ENCODE measurements at regions not wholly inside any gene's neighbourhood (a gene's known extent, or its start where the extent isn't known, plus 50 kb on each side); places are given as distances from the start of the nearest gene placed in this dataset.
"Not testable (repeated sequence)": the region's sequence is repeated elsewhere in the genome, so short reads cannot be mapped to it uniquely, and the experiment has no call there.

- not testable (repeated sequence) for H3K36me3 ChIP-seq (ENCODE audit: control insufficient read depth, low read depth, low read length); H3K9me3 ChIP-seq (ENCODE audit: control insufficient read depth, low read depth, low read length); H3K27ac ChIP-seq (ENCODE audit: low read length); H3K4me1 ChIP-seq (ENCODE audit: control insufficient read depth, low read depth, low read length); H3K4me3 ChIP-seq (ENCODE audit: low read length); H3K9ac ChIP-seq (ENCODE audit: low read length); H3K27me3 ChIP-seq (ENCODE audit: control insufficient read depth, insufficient read depth, low read length)
These were observed 299.3 kb downstream of the SLC7A11 start for GRCh38 chr4:137942815-137943214.

- H3K27ac ChIP-seq (ENCODE audit: low read length); H3K36me3 ChIP-seq (ENCODE audit: control insufficient read depth, low read depth, low read length); H3K27me3 ChIP-seq (ENCODE audit: control insufficient read depth, insufficient read depth, low read length); H3K9ac ChIP-seq (ENCODE audit: low read length); H3K4me3 ChIP-seq (ENCODE audit: low read length); H3K4me1 ChIP-seq (ENCODE audit: control insufficient read depth, low read depth, low read length); H3K9me3 ChIP-seq (ENCODE audit: control insufficient read depth, low read depth, low read length): not testable (repeated sequence)
These were observed 300.1 kb downstream of the SLC7A11 start for GRCh38 chr4:137942015-137942515.

- Histone ChIP-seq H3K27ac (ENCODE audit: low read length) (no peak overlapping the region), H3K36me3 (ENCODE audit: control insufficient read depth, low read depth, low read length) (no peaks in the 10 kb centered on the region), H3K4me3 (ENCODE audit: low read length) (no peak overlapping the region), H3K4me1 (ENCODE audit: control insufficient read depth, low read depth, low read length) (no peaks in the 10 kb centered on the region), H3K27me3 (ENCODE audit: control insufficient read depth, insufficient read depth, low read length) (no peaks in the 10 kb centered on the region), H3K9me3 (ENCODE audit: control insufficient read depth, low read depth, low read length) (peaks cover under 1% of the 10 kb centered on the region), H3K9ac (ENCODE audit: low read length) (no peak overlapping the region)
These were observed 307.2 kb downstream of the SLC7A11 start for GRCh38 chr4:137934911-137935310.

- H3K4me1 ChIP-seq (ENCODE audit: control insufficient read depth, low read depth, low read length): no peaks in the 10 kb centered on the region
- no peaks in the 10 kb centered on the region for H3K9me3 ChIP-seq (ENCODE audit: control insufficient read depth, low read depth, low read length)
- H3K9ac ChIP-seq (ENCODE audit: low read length): no peak overlapping the region
- H3K4me3 ChIP-seq (ENCODE audit: low read length): no peak overlapping the region
- no peaks in the 10 kb centered on the region for H3K36me3 ChIP-seq (ENCODE audit: control insufficient read depth, low read depth, low read length)
- H3K27ac ChIP-seq (ENCODE audit: low read length): no peak overlapping the region
- no peaks in the 10 kb centered on the region for H3K27me3 ChIP-seq (ENCODE audit: control insufficient read depth, insufficient read depth, low read length)
These were observed 308.1 kb downstream of the SLC7A11 start for GRCh38 chr4:137934046-137934445.

- H3K4me1 ChIP-seq (ENCODE audit: control insufficient read depth, low read depth, low read length): no peaks in the 10 kb centered on the region
- H3K27ac ChIP-seq (ENCODE audit: low read length): no peak overlapping the region
- no peak overlapping the region for H3K9ac ChIP-seq (ENCODE audit: low read length)
- H3K36me3 ChIP-seq (ENCODE audit: control insufficient read depth, low read depth, low read length): no peaks in the 10 kb centered on the region
- no peak overlapping the region for H3K4me3 ChIP-seq (ENCODE audit: low read length)
- no peaks in the 10 kb centered on the region for H3K9me3 ChIP-seq (ENCODE audit: control insufficient read depth, low read depth, low read length)
- no peaks in the 10 kb centered on the region for H3K27me3 ChIP-seq (ENCODE audit: control insufficient read depth, insufficient read depth, low read length)
These were observed 314.2 kb downstream of the SLC7A11 start for GRCh38 chr4:137927972-137928371.

GRCh38 chr4:137923494-137923893 lies 318.7 kb downstream of the SLC7A11 start:
- H3K27ac ChIP-seq (ENCODE audit: low read length): no peak overlapping the region
- H3K4me1 ChIP-seq (ENCODE audit: control insufficient read depth, low read depth, low read length): no peaks in the 10 kb centered on the region

GRCh38 chr4:137922721-137923120 lies 319.4 kb downstream of the SLC7A11 start:
- Histone ChIP-seq H3K9me3 (ENCODE audit: control insufficient read depth, low read depth, low read length) (no peaks in the 10 kb centered on the region), H3K9ac (ENCODE audit: low read length) (no peak overlapping the region), H3K27me3 (ENCODE audit: control insufficient read depth, insufficient read depth, low read length) (no peaks in the 10 kb centered on the region), H3K4me1 (ENCODE audit: control insufficient read depth, low read depth, low read length) (no peaks in the 10 kb centered on the region), H3K27ac (ENCODE audit: low read length) (no peak overlapping the region), H3K4me3 (ENCODE audit: low read length) (no peak overlapping the region), H3K36me3 (ENCODE audit: control insufficient read depth, low read depth, low read length) (no peaks in the 10 kb centered on the region)

More at GRCh38 chr4:137923494-137923893, 318.7 kb downstream of the SLC7A11 start:
- Histone ChIP-seq H3K36me3 (ENCODE audit: control insufficient read depth, low read depth, low read length) (no peaks in the 10 kb centered on the region), H3K9ac (ENCODE audit: low read length) (no peak overlapping the region), H3K9me3 (ENCODE audit: control insufficient read depth, low read depth, low read length) (no peaks in the 10 kb centered on the region), H3K4me3 (ENCODE audit: low read length) (no peak overlapping the region), H3K27me3 (ENCODE audit: control insufficient read depth, insufficient read depth, low read length) (no peaks in the 10 kb centered on the region)

- H3K4me1 ChIP-seq (ENCODE audit: control insufficient read depth, low read depth, low read length): peaks cover 11% of the 10 kb centered on the region
- no peaks in the 10 kb centered on the region for H3K27me3 ChIP-seq (ENCODE audit: control insufficient read depth, insufficient read depth, low read length)
- H3K9me3 ChIP-seq (ENCODE audit: control insufficient read depth, low read depth, low read length): no peaks in the 10 kb centered on the region
- no peak overlapping the region for H3K9ac ChIP-seq (ENCODE audit: low read length)
- no peak overlapping the region for H3K4me3 ChIP-seq (ENCODE audit: low read length)
- H3K27ac ChIP-seq (ENCODE audit: low read length): no peak overlapping the region
- no peaks in the 10 kb centered on the region for H3K36me3 ChIP-seq (ENCODE audit: control insufficient read depth, low read depth, low read length)
These were observed 332.4 kb downstream of the SLC7A11 start for GRCh38 chr4:137909529-137910309.

- Histone ChIP-seq H3K4me1 (ENCODE audit: control insufficient read depth, low read depth, low read length) (peaks cover 10% of the 10 kb centered on the region), H3K9ac (ENCODE audit: low read length) (no peak overlapping the region), H3K9me3 (ENCODE audit: control insufficient read depth, low read depth, low read length) (no peaks in the 10 kb centered on the region), H3K27ac (ENCODE audit: low read length) (no peak overlapping the region), H3K27me3 (ENCODE audit: control insufficient read depth, insufficient read depth, low read length) (no peaks in the 10 kb centered on the region), H3K36me3 (ENCODE audit: control insufficient read depth, low read depth, low read length) (no peaks in the 10 kb centered on the region), H3K4me3 (ENCODE audit: low read length) (no peak overlapping the region)
These were observed 336.2 kb downstream of the SLC7A11 start for GRCh38 chr4:137905930-137906329.

- Histone ChIP-seq H3K27ac (ENCODE audit: low read length) (no peak overlapping the region), H3K9me3 (ENCODE audit: control insufficient read depth, low read depth, low read length) (no peaks in the 10 kb centered on the region), H3K9ac (ENCODE audit: low read length) (no peak overlapping the region), H3K36me3 (ENCODE audit: control insufficient read depth, low read depth, low read length) (no peaks in the 10 kb centered on the region), H3K4me3 (ENCODE audit: low read length) (no peak overlapping the region), H3K27me3 (ENCODE audit: control insufficient read depth, insufficient read depth, low read length) (no peaks in the 10 kb centered on the region), H3K4me1 (ENCODE audit: control insufficient read depth, low read depth, low read length) (no peaks in the 10 kb centered on the region)
These were observed 341.0 kb downstream of the SLC7A11 start for GRCh38 chr4:137901114-137901513.

GRCh38 chr4:137896221-137896737 lies 345.9 kb downstream of the SLC7A11 start:
- Histone ChIP-seq H3K27me3 (ENCODE audit: control insufficient read depth, insufficient read depth, low read length) (no peaks in the 10 kb centered on the region), H3K4me1 (ENCODE audit: control insufficient read depth, low read depth, low read length) (no peaks in the 10 kb centered on the region), H3K9me3 (ENCODE audit: control insufficient read depth, low read depth, low read length) (no peaks in the 10 kb centered on the region), H3K9ac (ENCODE audit: low read length) (no peak overlapping the region), H3K36me3 (ENCODE audit: control insufficient read depth, low read depth, low read length) (no peaks in the 10 kb centered on the region), H3K4me3 (ENCODE audit: low read length) (no peak overlapping the region), H3K27ac (ENCODE audit: low read length) (no peak overlapping the region)

GRCh38 chr4:137895515-137895914 lies 346.6 kb downstream of the SLC7A11 start:
- not testable (repeated sequence) for H3K27me3 ChIP-seq (ENCODE audit: control insufficient read depth, insufficient read depth, low read length); H3K36me3 ChIP-seq (ENCODE audit: control insufficient read depth, low read depth, low read length); H3K9me3 ChIP-seq (ENCODE audit: control insufficient read depth, low read depth, low read length)

More at GRCh38 chr4:137895515-137895914, 346.6 kb downstream of the SLC7A11 start:
- H3K27ac ChIP-seq (ENCODE audit: low read length); H3K4me1 ChIP-seq (ENCODE audit: control insufficient read depth, low read depth, low read length); H3K9ac ChIP-seq (ENCODE audit: low read length); H3K4me3 ChIP-seq (ENCODE audit: low read length): not testable (repeated sequence)
